Lower leg skin (tissue), 3 donors: ENCODE measurements at regions not wholly inside any gene's neighbourhood (a gene's known extent, or its start where the extent isn't known, plus 50 kb on each side); places are given as distances from the start of the nearest gene placed in this dataset.

Experiments used
- CTCF ChIP-seq, 3 donors: fragments of 450-650 bp; IDR thresholded peaks; one replicate each; pipeline ENCODE4 v1.5.1; 2016; ENCODE audit warnings: antibody characterized with exemption in 3 of 3, mild to moderate bottlenecking in 3 of 3, moderate library complexity in 2 of 3
- POLR2A ChIP-seq, 2 donors: fragments of 450-650 bp; IDR thresholded peaks; one replicate each; pipeline ENCODE4 v1.6.1; 2016 to 2017; ENCODE audit warnings: antibody characterized with exemption in 2 of 2, mild to moderate bottlenecking in 1 of 2, moderate library complexity in 1 of 2

DNA sequence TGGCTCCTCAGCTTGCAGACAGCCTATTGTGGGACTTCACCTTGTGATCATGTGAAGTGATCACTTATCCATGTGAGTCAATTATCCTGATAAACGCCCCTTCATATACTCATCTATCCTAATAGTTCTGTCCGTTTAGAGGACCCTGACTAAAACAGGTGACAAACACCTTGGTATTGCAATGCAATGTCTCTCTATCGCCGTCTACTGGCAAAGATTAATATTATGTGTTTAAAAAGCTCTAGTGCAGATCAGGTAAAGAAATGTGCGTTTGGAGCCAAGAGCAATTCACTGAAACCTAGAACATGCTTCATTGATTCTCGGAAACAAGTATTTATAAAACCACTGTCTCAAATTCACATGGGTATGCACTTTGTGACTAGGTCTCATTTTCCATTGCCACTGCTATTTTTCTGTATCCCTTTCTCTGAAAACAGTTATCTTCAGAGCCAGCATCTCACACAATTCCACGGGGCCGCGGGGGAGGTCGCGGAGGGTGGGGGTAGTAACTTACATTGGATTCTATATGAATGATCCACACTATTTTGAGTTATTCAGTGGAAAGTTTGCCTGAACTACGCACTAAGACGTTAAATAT is 554.6 kb upstream of the NCAM2 start:
- TF ChIP-seq POLR2A (IDR thresholded peaks at IDR 0.05) = no peak
- TF ChIP-seq CTCF (IDR thresholded peaks at IDR 0.05) = no peak
